ENCODE measurements at regions not wholly inside any gene's neighbourhood (a gene's known extent, or its start where the extent isn't known, plus 50 kb on each side); places are given as distances from the start of the nearest gene placed in this dataset.
"Not testable (repeated sequence)": the region's sequence is repeated elsewhere in the genome, so short reads cannot be mapped to it uniquely, and the experiment has no call there.

DNA sequence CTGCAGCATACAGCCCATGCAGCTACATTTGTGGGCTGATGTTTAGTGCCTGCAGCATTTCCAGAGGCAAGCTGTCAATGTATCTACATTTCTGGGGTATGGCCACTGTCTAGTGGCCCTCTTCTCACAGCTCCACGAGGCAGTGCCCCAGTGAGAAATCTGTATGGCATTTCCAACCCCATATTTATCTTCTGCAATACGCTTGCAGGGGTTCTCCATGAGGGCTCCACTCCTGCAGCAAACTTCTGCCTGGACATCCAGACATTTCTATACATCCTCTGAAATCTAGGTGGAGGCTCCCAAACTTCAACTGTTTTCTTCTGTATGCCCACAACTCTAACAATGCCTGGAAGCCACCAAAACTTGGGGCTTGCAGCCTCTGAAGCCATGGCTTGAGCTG lies 502.3 kb downstream of the C6orf118 start:
- DNase-seq, result no peak

DNA sequence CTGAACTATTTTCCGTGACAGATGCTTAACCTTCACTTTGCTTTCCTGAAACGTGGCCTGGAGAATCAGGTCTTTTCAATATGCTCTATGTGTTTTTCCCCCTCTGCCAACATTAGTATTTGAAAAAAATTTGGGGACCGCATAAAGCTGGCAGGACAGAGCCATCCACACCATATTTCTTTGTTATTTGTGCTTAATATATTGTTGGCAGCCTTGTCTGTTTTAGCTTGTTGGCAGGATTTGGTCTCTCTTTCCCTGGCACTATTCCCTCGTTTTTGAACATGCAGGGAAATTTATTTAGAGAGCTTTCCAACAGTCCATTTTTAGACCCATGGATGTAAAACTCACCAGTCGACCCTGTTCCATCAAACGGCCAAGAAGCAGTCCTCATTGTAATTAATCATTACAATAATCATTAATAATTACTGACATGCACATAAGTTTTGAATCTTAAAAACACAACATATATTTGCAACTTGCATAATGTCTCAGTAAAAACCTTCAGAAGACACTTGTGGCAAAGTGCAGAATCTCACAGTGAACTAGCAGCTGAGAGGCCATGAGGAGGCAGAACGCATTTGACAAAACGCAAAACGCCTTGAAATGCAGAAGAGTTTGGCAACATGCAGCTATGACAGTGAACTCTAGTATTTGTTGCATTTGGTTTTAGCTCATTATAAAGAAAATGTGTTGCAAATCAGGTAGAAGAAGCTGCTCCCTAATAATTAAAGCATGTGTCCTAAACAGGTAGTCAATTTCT lies 514.2 kb downstream of the C6orf118 start:
- no peak for DNase-seq

DNA sequence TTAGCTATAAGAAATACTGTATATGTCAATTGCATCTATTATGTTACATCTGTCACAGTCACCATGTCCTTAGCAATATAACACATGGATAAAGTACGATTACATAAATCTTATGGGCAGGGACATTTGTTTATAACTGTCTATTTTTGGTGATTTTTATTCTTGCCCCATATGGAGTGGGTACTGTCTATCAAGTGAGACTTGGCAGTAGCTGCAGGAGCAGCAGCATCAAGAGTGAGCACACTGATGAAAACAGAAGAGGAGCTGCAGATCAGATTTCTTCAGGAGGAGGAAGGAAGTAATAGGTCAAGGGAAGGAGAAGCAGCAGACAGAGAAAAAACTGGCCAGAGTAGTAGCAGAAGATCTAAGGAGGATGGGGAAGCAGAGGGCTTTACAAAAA lies 516.7 kb downstream of the C6orf118 start:
- DNase-seq, result no peak

DNA sequence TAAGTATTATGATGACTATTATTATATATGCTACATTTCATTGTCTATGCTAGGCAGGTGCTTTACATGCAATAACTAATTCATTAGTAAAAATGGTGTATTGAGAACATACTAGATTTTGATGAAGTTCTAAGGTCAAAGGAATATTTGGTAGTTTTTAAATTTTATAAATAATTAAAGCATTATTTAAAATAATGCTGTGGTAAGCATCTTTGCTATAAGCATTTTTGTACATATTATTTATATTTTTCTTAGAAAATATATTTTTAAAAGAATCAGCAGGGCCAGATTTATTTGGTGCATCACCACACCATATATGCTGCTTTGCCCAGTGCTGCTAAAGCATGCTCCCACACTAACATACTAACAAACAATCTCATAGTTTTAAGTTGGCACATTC lies 517.9 kb downstream of the C6orf118 start:
- no peak for DNase-seq

DNA sequence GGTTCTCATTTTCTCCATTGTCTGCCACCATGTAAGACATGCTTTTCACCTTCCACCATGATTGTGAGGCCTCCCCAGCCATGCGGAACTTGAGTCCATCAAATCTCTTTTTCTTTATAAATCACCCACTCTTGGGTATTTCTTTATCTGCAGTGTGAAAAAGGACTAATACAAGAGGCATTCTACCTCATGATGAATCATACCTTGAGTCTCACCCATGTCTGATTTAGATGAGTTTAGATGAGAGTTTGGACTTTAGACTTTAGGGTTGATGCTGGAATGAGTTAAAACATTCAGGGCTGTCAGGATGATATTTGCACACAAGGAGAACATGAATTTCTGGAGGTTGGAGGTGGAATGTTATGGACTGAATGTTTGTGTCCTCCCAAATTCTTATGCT lies 545.6 kb downstream of the C6orf118 start:
- no peak for DNase-seq

DNA sequence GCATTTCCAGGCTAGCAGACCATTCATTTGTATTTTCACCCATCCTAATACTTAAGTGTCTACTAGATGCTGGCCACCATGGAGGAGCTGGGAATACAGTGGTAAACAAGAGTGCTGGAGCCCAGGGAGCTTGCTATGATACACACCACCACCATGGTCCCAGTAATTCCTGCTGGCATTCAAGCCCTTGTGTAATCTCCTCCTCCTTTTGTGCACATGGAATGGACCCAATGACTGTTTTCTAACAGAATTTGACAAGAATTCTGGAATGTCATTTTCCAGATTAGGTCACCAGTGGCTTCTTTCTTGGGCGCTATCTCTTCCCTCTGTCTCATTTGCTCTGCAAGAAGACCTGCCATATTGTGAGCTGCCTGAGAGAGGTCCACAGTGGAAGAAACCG lies 552.0 kb downstream of the C6orf118 start:
- no peak for DNase-seq

DNA sequence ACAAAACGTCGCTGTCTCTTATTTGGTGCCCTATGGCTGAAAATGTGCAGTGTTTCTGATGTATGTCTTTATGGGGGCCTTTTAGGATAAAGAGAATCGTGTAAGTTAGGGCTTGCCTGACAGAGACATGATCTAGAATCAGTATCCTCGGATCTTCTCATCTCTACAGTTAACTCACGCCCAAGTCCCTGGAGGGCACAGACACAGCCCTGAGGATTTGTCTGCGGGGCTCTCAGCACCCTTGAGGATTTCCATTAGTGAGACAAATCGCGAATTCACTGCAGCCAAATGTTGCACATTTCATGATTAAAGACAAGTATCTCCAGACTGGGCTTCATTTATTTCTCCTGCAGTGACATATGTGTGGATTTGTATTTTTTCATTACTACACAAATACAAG lies 552.7 kb downstream of the C6orf118 start:
- DNase-seq, result no peak

DNA sequence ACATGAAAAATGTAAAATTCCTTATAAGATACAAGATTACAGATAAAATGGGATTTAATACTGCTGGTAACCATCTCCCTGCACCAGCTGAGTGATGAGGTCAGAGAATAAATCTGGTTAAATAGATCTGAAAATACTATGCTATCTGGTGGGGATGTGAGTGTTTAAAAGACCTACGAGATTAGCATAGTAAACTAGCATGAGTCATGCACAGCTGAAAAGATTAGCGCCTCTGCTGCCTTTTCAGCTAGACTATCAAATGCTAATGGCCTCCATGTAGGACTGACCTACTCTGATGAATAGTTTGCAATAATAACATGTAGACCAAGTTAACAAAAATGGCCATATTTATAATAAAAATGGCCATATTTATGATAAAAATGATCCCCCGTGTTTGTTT lies 553.3 kb downstream of the C6orf118 start:
- no peak for DNase-seq

DNA sequence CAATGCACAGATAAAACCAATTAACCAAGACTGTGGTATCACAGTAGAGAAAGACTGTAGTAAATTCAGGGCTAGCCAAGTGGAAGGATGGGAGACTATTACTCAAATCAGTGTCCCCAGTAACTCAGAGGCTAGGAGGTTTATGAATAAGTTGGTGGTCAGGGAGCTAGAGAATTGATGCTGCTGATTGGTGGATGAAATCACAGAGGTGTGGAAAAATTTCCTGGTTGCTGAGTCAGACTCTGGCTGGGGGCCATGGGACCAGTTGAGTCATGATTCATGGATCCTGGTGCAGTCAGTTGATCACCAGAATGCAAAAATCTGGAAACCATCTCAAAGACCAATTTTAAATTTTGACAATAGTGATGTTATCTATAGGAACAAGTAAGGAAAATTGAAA lies 555.9 kb downstream of the C6orf118 start:
- no peak for DNase-seq

DNA sequence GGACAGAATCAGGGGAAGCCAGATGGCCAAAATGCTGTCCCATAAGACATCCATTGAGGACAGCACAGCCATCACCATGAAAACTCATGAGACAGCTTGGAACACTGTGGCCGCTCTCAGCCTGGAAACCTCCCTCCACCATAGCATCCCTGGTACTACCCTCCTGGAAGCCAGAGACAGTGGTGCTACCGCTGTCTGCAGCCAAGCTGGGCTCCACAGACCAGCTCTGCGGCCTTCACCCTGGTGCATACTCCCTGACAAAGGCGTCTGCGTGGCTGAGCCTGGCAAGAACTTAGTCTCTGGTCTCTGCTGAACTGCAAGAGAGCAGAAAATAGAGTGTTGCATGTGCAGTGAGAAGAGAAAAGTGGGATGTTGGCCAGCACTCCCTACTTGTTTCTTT lies 558.0 kb downstream of the C6orf118 start:
- no peak for DNase-seq

DNA sequence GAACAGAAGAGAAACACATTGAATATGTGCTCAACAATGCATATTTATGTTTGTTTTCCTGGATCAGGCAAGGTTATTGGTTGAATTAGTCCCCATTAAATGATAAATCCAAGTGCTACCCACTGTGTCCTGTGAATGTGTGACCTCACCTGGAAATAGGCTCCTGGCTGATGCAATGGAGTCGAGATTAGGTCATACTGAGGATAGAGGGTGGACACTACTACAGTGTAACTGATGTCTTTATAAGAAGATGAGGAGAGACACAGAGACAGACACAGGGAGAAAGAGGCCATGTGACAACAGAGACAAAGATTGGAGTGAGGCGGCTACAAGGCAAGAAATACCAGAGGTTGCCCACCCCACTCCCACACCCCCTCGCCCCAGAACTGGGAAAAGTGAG lies 559.3 kb downstream of the C6orf118 start:
- no peak for DNase-seq

DNA sequence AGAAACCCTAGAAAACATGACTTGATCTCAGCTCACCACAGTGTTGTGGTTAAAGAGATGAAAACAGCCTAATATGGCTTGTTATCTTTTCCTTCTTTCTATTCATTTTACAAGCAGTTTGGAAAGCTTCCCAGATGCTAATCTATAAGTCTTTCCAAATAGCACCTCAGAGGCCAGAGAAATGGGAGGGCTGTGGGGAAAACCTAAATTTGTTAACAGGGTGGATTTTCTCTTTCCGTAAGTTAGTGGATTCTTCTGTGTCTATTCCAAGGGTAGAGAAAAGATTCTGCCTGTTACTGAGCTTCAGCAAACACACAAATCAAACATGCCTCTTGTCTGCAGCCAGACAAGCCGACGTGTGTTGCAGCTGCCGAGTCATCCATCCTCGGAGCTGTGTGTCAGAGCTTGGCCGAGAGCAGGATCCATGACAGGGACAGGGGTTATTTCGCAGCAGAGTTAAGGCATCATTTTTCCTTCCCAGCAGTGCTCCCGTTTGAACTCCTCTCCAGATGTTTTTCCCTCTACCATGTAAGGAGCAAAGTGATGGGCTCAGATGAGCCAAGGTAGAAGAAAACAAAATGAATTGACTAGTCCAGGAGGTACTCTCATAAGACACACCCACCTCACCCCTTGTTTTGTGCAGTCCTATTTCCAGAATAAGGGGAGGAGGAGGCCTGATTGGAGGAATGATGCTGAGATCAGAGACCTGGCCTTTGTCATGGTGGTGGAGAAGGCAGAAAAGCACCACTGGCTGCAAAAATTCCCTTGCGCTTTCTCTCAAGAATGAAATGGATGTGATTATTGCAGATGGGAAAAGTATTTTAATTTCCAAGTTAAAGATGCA lies 560.0 kb downstream of the C6orf118 start:
- DNase-seq, result peak; percentile 11

DNA sequence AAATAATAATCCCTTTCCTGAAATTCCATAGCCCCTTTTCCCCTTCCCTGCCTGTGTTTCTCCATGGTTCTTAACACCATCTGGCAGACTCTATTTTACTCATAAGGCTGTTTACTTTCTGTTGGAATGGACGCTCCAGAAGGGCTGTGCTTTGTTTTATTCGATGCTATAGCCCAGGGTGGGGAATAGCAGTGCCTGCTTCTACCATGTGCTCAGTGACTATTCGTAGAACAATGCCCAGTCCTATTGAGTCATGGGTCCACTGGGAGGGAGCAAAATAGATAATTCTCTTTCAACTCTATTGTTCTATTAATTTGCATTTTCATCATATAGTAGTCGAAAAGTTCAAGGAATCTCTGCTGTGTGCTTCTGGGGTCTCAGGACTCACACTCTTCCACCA lies 565.1 kb downstream of the C6orf118 start:
- no peak for DNase-seq

DNA sequence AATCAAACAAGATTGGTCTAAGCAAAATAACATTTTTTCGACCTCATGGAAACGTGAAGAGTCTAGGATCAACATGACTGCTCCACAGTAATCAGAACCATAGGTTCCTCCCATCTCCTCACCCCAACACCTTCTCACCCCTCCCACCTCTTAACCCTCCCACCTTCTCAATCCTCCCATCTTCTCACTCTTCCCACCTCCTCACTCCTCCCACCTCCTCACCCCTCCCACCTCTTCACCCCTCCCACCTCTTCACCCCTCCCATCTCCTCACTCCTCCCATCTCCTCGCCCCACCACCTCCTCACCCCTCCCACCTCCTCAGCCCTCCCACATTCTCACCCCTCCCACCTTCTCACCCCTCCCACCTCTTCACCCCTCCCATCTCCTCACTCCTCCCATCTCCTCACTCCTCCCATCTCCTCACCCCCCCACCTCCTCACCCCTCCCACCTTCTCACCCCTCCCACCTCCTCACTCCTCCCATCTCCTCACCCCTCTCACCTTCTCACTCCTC lies 567.4 kb downstream of the C6orf118 start:
- DNase-seq, result no peak

DNA sequence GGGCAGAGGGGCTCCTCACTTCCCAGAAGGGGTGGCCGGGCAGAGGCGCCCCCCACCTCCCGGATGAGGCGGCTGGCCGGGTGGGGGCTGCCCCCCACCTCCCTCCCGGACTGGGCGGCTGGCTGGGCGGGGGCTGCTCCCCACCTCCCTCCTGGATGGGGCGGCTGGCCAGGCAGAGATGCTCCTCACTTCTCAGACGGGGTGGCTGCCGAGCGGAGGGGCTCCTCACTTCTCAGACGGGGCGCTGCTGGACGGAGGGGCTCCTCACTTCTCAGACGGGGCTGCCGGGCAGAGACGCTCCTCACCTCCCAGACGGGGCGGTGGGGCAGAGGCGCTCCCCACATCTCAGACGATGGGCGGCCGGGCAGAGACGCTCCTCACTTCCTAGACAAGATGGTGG lies 573.3 kb downstream of the C6orf118 start:
- not testable (repeated sequence) for DNase-seq

DNA sequence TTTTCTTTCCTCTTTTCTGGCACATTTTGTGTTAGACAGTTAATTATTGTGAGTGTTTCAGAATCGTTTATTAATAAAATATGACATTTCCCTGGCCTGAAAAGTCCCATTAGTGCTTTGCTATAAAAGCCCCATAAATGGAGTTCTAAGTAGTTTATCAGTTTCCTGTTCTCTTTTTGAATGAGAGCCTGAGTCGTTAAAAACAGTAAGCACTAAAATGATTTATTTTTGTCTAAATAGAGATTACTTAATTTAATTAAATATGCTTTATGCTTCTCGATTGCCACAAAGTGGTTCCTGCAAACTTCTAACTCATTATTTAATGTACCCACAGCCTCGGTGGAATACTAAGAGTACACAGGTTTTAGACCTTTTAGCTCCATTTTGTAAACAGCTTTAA lies 577.9 kb downstream of the C6orf118 start:
- DNase-seq, result no peak

DNA sequence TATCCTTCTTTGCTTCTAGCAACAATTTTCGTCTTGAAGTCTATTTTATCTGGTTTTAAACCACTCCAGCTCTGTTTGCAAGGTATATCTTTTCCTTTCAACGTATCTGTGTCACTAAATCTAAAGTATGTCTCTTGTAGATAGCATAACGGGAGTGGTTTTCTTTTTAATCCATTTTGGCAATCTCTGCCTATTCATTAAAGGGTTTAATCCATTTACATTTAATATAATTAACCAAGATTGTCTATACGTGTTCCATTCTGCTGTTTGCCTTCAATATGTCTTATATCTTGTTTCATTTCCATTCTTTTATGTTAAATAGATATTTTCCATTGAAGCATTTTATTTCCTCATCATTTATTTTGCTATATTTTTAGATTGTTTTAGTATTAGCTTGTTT lies 587.9 kb downstream of the C6orf118 start:
- DNase-seq, result no peak

DNA sequence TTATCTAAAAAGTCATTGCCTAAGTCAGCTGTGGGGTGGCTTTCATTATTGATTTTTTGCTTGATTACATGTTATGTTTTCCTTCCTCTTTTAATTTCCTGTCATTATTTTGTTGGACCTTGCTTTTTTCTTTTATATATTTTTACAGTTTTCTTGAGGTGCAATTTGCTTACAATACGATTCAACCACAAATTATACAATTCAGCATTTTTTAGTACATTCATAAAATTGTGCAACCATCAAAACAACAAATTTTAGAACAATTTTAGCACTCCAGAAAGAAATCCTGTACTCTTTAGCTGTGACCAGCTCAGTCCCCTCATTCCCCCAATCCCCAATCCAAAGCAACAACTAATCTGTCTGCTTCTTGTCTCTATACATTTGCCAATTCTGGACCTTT lies 608.9 kb downstream of the C6orf118 start:
- DNase-seq, result no peak

DNA sequence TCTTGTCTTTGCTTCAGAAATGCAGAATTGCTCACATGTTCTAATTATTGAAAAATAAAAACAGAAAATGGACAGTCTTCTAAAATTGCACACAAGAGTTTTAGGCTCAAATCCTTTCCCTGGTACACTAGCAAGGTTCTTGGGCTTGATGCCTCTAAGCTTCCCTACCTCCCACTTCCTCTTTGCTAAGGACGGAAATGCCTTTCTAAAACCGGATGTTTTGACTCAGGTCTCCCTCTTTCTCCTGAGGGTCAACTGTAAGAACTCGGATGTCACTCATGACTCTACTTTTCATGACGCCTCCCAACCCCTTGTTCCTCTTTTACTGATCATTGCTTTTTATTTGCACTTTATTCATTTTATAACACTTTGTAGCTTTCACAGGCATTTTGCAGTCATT lies 613.5 kb downstream of the C6orf118 start:
- DNase-seq, result no peak

DNA sequence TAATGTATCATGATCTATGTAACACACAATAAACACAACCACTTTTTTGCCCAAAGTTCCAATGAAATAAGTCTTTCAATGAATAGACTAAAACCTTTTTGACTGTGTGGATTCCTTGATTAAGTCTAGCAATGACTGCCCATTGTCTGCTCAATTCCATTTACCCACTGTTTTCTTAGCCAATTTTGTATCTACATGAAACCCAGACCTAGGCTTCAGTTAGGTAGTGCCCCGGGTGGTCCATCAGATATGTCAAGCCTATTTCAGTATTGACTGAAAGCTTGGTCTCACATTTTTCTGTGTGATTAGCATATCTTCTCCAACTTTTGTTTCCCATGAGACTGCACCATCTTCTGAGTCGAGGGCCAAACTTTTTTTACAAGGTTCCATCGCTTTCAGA lies 615.0 kb downstream of the C6orf118 start:
- no peak for DNase-seq

DNA sequence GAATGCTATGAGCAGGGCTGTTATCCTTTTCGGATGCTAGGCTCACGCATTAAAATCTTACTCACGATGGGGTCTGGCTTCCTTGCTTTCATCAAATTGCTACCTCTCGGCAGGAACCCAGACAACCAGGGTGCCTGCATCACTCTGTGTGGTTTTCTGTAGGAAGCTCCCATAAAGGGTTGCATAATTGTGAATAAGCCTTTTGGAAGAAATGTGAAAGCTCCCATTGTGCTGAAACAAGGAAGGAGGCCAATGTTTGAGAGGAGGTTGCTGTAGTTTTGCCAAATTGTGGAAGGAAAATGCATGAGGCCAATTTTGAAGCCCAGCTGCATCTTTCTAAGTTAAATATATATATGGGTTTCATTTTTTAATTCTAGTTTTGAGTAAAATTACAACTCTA lies 615.5 kb downstream of the C6orf118 start:
- no peak for DNase-seq

DNA sequence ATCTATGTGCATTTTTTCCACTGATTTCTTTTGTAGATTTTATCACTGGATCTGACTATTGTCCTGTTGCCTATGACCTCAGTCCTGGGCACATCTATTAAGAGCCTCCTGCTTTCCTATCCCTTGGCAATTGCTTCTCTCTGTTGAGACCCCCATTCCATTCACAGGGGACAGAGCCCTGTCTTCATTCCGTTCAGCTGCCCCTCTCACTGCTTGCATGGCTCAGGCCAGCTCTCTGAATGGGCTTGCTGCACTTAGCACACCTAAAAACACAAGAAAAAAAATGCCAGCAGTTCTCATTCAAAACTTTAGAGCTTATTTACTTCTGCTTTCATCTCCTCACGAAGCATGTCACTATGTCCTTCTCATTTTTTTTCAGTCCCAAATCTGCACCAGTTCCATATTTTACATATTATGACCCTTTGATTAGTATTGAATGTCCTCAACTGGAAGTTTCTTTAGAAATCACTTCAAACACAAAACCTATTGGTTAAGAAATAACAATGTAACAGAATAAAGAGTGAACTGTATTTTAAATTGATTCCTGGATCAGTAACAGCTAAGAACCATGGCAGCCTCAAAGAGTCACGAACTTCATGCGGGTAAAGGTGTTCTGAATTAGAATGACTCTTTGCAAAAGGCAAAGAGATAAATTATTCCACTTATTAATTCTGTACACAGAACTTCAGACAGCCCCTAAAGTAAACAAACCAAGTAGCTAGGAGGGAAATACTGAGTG lies 616.5 kb downstream of the C6orf118 start:
- DNase-seq, result no peak

DNA sequence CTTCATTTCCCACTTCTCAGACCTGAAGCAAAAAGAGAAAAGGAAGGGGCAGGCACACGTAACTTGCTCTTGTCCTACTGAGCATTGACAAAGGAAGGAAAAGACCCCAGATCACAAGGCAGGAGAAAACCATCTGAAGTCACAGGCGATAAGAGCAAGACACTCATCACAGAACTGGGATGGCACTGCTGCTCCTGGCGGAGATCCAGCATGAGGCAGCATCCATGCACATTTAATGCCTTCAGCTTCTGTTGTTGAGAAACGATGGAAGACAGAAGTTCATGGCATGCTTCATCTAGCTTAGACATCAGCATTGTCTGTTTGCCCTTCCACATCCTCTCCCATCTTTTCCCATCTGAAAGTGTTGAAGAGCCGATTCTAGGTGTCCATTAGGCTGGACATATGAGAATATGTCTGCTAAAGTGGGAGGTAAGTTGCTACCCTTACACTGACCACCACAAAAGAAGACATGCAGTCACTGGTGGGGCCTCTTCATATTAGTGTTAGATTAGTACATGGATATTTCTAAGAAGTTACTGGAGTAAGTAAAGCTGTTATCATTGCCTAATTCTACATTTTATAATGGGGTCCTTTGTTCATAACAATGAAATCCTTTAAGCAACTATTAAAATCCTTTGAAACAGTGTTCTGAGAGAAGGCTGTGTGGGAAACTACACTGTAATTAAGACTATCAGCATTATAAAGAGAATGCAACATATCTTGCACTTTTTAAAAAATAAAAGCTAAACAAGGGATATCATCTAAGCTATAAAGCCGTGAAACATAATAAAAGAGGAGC lies 618.5 kb downstream of the C6orf118 start:
- no peak for DNase-seq
